ENCODE measurements at regions not wholly inside any gene's neighbourhood (a gene's known extent, or its start where the extent isn't known, plus 50 kb on each side); places are given as distances from the start of the nearest gene placed in this dataset.

DNA sequence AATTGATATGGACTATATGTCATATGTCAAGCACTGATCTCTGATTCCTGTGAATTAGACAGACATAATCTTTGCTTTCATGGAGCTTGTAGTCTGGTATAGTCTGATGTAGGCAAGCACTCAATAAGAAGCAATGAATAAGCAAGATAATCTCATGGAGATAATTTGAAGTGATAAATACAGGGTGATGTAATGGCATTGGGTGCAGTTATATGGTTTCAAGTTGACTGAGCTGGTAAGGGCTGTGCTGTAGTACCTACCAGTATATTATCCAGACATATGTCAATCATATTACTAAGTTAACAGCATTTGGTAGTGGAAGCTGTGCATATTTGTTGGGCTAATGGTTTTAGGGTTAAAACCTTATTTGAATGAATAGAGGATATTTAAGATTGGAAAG lies 117.5 kb upstream of the PRPS1L1 start:
- Histone ChIP-seq H3K4me1 (ENCODE audit: control insufficient read depth, insufficient read depth, low read depth, low read length) (no peaks in the 10 kb centered on the region), H3K14ac (ENCODE audit: low read length in 2 of 2) (no peak overlapping the region), H2BK15ac (ENCODE audit: low read depth, poor library complexity, severe bottlenecking) (no peak overlapping the region), H3K27me3 (ENCODE audit: control insufficient read depth in 1 of 2, insufficient read depth in 1 of 2, low read length in 2 of 2) (peaks cover 0 to 9% of the 10 kb centered on the region in 2 experiments), H3K4me3 (ENCODE audit: insufficient read depth in 1 of 2, low read depth in 1 of 2, low read length in 2 of 2) (no peak overlapping the region), H4K8ac (ENCODE audit: low read length) (no peak overlapping the region), H3K36me3 (ENCODE audit: control insufficient read depth in 1 of 2, insufficient read depth in 2 of 2, low read depth in 1 of 2, low read length in 2 of 2) (no peaks in the 10 kb centered on the region), H3K27ac (ENCODE audit: low read length, poor library complexity, severe bottlenecking) (no peak overlapping the region), H2AFZ (ENCODE audit: low read depth, low read length) (no peak overlapping the region), H3K79me1 (replicated peaks; ENCODE audit: low read length, poor library complexity, severe bottlenecking) (no peaks in the 10 kb centered on the region), H3K23ac (ENCODE audit: low read length in 2 of 2) (no peak overlapping the region), H2AK5ac (ENCODE audit: low read length, severe bottlenecking) (no peak overlapping the region), H3K18ac (ENCODE audit: low read depth in 1 of 2, low read length in 2 of 2) (no peak overlapping the region), H3K4ac (ENCODE audit: low read depth in 1 of 2, low read length in 2 of 2) (no peak overlapping the region), H2BK120ac (ENCODE audit: low read depth, low read length) (no peak overlapping the region), H2BK5ac (ENCODE audit: low read depth, low read length, poor library complexity, severe bottlenecking) (no peak overlapping the region), H3K9me3 (ENCODE audit: control insufficient read depth, low read length) (no peaks in the 10 kb centered on the region), H4K91ac (ENCODE audit: low read length) (no peak overlapping the region), H3K9ac (ENCODE audit: low read length) (no peak overlapping the region), H3K4me2 (ENCODE audit: low read length, poor library complexity, severe bottlenecking) (no peak overlapping the region), H2BK12ac (ENCODE audit: low read length in 2 of 2) (no peak overlapping the region)
- no peak for DNase-seq

DNA sequence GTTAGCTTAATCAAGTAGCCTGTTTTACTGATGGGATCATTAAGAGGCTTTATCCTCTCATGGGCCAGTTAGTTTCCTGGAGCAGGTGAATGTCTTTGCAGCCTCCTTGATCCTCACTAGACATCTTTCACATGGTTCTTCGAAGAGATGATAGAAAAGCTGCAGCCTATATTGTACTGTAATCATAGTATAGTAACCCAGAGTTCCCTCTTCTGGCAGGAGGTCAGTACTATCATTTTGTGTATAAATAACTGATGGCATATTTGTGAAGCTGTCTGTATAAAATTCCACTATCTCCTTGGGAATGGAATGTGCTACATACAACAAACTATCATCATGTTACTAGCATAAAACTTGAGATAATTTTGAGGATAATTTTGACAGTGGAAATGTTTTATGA lies 123.8 kb upstream of the PRPS1L1 start:
- Histone ChIP-seq H2BK5ac (ENCODE audit: low read depth, low read length, poor library complexity, severe bottlenecking) (no peak overlapping the region), H3K4me3 (ENCODE audit: insufficient read depth in 1 of 2, low read depth in 1 of 2, low read length in 2 of 2) (no peak overlapping the region), H2AFZ (ENCODE audit: low read depth, low read length) (no peak overlapping the region), H3K9ac (ENCODE audit: low read length) (no peak overlapping the region), H2BK120ac (ENCODE audit: low read depth, low read length) (no peak overlapping the region), H2BK12ac (ENCODE audit: low read length in 2 of 2) (no peak overlapping the region), H3K23ac (ENCODE audit: low read length in 2 of 2) (no peak overlapping the region), H3K4ac (ENCODE audit: low read depth in 1 of 2, low read length in 2 of 2) (no peak overlapping the region), H3K14ac (ENCODE audit: low read length in 2 of 2) (no peak overlapping the region), H3K27ac (ENCODE audit: low read length, poor library complexity, severe bottlenecking) (no peak overlapping the region), H2AK5ac (ENCODE audit: low read length, severe bottlenecking) (no peak overlapping the region), H3K4me1 (ENCODE audit: control insufficient read depth, insufficient read depth, low read depth, low read length) (no peaks in the 10 kb centered on the region), H3K27me3 (ENCODE audit: control insufficient read depth in 1 of 2, insufficient read depth in 1 of 2, low read length in 2 of 2) (peaks cover 0 to 12% of the 10 kb centered on the region in 2 experiments), H3K9me3 (ENCODE audit: control insufficient read depth, low read length) (no peaks in the 10 kb centered on the region), H3K36me3 (ENCODE audit: control insufficient read depth in 1 of 2, insufficient read depth in 2 of 2, low read depth in 1 of 2, low read length in 2 of 2) (no peaks in the 10 kb centered on the region), H4K8ac (ENCODE audit: low read length) (no peak overlapping the region), H3K18ac (ENCODE audit: low read depth in 1 of 2, low read length in 2 of 2) (no peak overlapping the region), H3K79me1 (replicated peaks; ENCODE audit: low read length, poor library complexity, severe bottlenecking) (no peaks in the 10 kb centered on the region), H3K4me2 (ENCODE audit: low read length, poor library complexity, severe bottlenecking) (no peak overlapping the region), H4K91ac (ENCODE audit: low read length) (no peak overlapping the region), H2BK15ac (ENCODE audit: low read depth, poor library complexity, severe bottlenecking) (no peak overlapping the region)
- WGBS = no CpG with 5 or more reads among the region's 1 CpG
- no peak for DNase-seq

DNA sequence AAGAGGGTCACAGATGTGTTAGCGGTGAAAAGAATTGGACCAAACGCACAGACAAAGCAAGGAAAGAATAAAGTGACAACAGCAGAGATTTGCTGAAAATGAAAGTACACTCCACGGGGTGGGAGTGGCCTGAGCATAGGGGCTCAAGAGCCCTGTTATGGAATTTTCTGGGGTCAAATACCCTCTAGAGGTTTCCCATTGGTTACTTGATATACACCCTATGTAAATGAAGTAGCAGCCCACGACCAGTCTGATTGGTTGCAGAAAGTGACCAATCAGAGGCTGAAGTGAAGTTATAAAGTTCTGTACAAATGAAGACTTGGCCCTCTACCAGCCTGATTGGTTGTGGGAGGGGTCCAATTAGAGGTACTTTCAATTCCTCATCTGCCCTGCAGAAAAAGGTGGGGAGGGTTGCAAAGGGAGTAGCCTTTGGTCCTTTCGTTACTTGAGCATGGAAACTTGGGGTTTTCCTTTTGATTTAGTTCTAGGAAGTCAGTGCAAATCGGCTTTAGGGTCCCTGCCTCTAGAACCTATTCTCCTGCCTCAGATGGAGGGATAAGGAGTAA lies 125.6 kb upstream of the PRPS1L1 start:
- Histone ChIP-seq H3K23ac (ENCODE audit: low read length in 2 of 2) (no peak overlapping the region), H3K36me3 (ENCODE audit: control insufficient read depth in 1 of 2, insufficient read depth in 2 of 2, low read depth in 1 of 2, low read length in 2 of 2) (no peaks in the 10 kb centered on the region), H4K8ac (ENCODE audit: low read length) (no peak overlapping the region), H2AK5ac (ENCODE audit: low read length, severe bottlenecking) (no peak overlapping the region), H2BK120ac (ENCODE audit: low read depth, low read length) (no peak overlapping the region), H2BK15ac (ENCODE audit: low read depth, poor library complexity, severe bottlenecking) (no peak overlapping the region), H2BK12ac (ENCODE audit: low read length in 2 of 2) (no peak overlapping the region), H2AFZ (ENCODE audit: low read depth, low read length) (peak overlapping the region; percentile 39), H3K4me3 (ENCODE audit: insufficient read depth in 1 of 2, low read depth in 1 of 2, low read length in 2 of 2) (no peak overlapping the region), H3K4me2 (ENCODE audit: low read length, poor library complexity, severe bottlenecking) (no peak overlapping the region), H3K27me3 (ENCODE audit: control insufficient read depth in 1 of 2, insufficient read depth in 1 of 2, low read length in 2 of 2) (peaks cover 0 to 15% of the 10 kb centered on the region in 2 experiments), H3K79me1 (replicated peaks; ENCODE audit: low read length, poor library complexity, severe bottlenecking) (no peaks in the 10 kb centered on the region), H3K9ac (ENCODE audit: low read length) (no peak overlapping the region), H3K4ac (ENCODE audit: low read depth in 1 of 2, low read length in 2 of 2) (no peak overlapping the region), H3K18ac (ENCODE audit: low read depth in 1 of 2, low read length in 2 of 2) (no peak overlapping the region), H2BK5ac (ENCODE audit: low read depth, low read length, poor library complexity, severe bottlenecking) (no peak overlapping the region), H3K14ac (ENCODE audit: low read length in 2 of 2) (no peak overlapping the region), H3K9me3 (ENCODE audit: control insufficient read depth, low read length) (no peaks in the 10 kb centered on the region), H4K91ac (ENCODE audit: low read length) (no peak overlapping the region), H3K4me1 (ENCODE audit: control insufficient read depth, insufficient read depth, low read depth, low read length) (no peaks in the 10 kb centered on the region), H3K27ac (ENCODE audit: low read length, poor library complexity, severe bottlenecking) (no peak overlapping the region)
- DNase-seq = no peak
- 92% methylated on average over 6 of the region's 6 CpGs for WGBS

DNA sequence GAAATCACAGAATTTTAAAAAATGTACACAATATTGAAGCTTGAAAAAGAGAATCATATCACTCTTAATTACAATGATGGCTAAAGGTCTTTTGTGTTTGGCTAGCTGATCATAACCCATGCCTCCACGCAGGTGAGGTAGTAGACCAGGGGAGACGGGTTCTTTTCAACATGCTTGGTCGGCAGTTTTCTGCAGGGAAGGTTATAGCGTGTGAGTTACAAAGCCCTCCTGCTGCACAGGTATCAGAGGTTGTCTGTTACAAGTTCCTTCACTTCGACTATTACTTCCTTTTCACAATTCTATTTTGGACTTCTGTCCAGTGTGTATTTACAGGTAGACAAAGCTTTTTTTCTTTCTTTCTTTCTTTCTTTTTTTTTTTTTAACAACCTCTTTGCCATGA lies 127.1 kb upstream of the PRPS1L1 start:
- H3K79me1 ChIP-seq (replicated peaks; ENCODE audit: low read length, poor library complexity, severe bottlenecking) = no peaks in the 10 kb centered on the region
- H4K91ac ChIP-seq (ENCODE audit: low read length) = no peak overlapping the region
- no peak overlapping the region for H3K4ac ChIP-seq (ENCODE audit: low read depth in 1 of 2, low read length in 2 of 2)
- H3K36me3 ChIP-seq (ENCODE audit: control insufficient read depth in 1 of 2, insufficient read depth in 2 of 2, low read depth in 1 of 2, low read length in 2 of 2) = no peaks in the 10 kb centered on the region
- no peak for DNase-seq
- no peak overlapping the region for H2BK5ac ChIP-seq (ENCODE audit: low read depth, low read length, poor library complexity, severe bottlenecking)
- 75% methylated on average over 4 of the region's 5 CpGs for WGBS
- H2BK120ac ChIP-seq (ENCODE audit: low read depth, low read length) = no peak overlapping the region
- H2AK5ac ChIP-seq (ENCODE audit: low read length, severe bottlenecking) = no peak overlapping the region
- H3K18ac ChIP-seq (ENCODE audit: low read depth in 1 of 2, low read length in 2 of 2) = no peak overlapping the region
- no peak overlapping the region for H3K4me3 ChIP-seq (ENCODE audit: insufficient read depth in 1 of 2, low read depth in 1 of 2, low read length in 2 of 2)
- H3K9ac ChIP-seq (ENCODE audit: low read length) = no peak overlapping the region
- no peak overlapping the region for H3K4me2 ChIP-seq (ENCODE audit: low read length, poor library complexity, severe bottlenecking)
- H3K27me3 ChIP-seq (ENCODE audit: control insufficient read depth in 1 of 2, insufficient read depth in 1 of 2, low read length in 2 of 2) = peaks cover 0 to 15% of the 10 kb centered on the region in 2 experiments
- H2BK12ac ChIP-seq (ENCODE audit: low read length in 2 of 2) = no peak overlapping the region
- no peak overlapping the region for H2BK15ac ChIP-seq (ENCODE audit: low read depth, poor library complexity, severe bottlenecking)
- no peak overlapping the region for H3K27ac ChIP-seq (ENCODE audit: low read length, poor library complexity, severe bottlenecking)
- no peak overlapping the region for H3K14ac ChIP-seq (ENCODE audit: low read length in 2 of 2)
- no peak overlapping the region for H4K8ac ChIP-seq (ENCODE audit: low read length)
- H3K9me3 ChIP-seq (ENCODE audit: control insufficient read depth, low read length) = no peaks in the 10 kb centered on the region
- H2AFZ ChIP-seq (ENCODE audit: low read depth, low read length) = no peak overlapping the region
- no peaks in the 10 kb centered on the region for H3K4me1 ChIP-seq (ENCODE audit: control insufficient read depth, insufficient read depth, low read depth, low read length)
- H3K23ac ChIP-seq (ENCODE audit: low read length in 2 of 2) = no peak overlapping the region
